Spleen (tissue), 7 donors: ENCODE measurements at regions not wholly inside any gene's neighbourhood (a gene's known extent, or its start where the extent isn't known, plus 50 kb on each side); places are given as distances from the start of the nearest gene placed in this dataset.

Source experiments
- CTCF ChIP-seq, 11 experiments: fragments of 200-600 bp in 7 of 11; fragments of 450-650 bp in 4 of 11; sonication (generic) in 4 of 11; IDR thresholded peaks in 8 of 11; conservative IDR thresholded peaks in 3 of 11; 1 replicate in 7 of 11; 2 replicates in 4 of 11; pipeline versions ENCODE4 v1.4.0 to v1.8.0; 2016 to 2021; ENCODE audit warnings: antibody characterized with exemption in 11 of 11, inconsistent platforms in 4 of 11, mild to moderate bottlenecking in 1 of 11
- POLR2AphosphoS5 ChIP-seq, 3 donors: sonication (generic); formaldehyde crosslinking; IDR thresholded peaks; one replicate each; pipeline ENCODE4 v1.5.1; 2017; ENCODE audit warnings: antibody characterized with exemption in 3 of 3
- donor health status: DM: no; HTN: no; CAD: no; lungs with moderate emphysema.
- donor health status: DM: no; HTN: no; CAD: no.
- donor health status: DM: no; HTN: no; CAD: no.

- TF ChIP-seq CTCF (IDR thresholded peaks at IDR 0.05 in 8 of 11, conservative IDR thresholded peaks at IDR 0.05 in 3 of 11) = no peak
- no peak for TF ChIP-seq POLR2AphosphoS5 (IDR thresholded peaks at IDR 0.05)
These were observed 603.6 kb downstream of the NPHP4 start for GRCh38 chr1:5388622-5389021.
